AG04449 (cell line): ENCODE measurements at regions not wholly inside any gene's neighbourhood (a gene's known extent, or its start where the extent isn't known, plus 50 kb on each side); places are given as distances from the start of the nearest gene placed in this dataset.

Experiments used
- CTCF ChIA-PET: fragments of 350-600 bp; formaldehyde crosslinking; extraction: SDS; loops from one replicate; lab custom pipeline; 2021; ENCODE audit warnings: antibody characterized with exemption; lab: Yijun Ruan, JAX
- POLR2A ChIA-PET: fragments of 400-600, 350-600 bp; formaldehyde crosslinking; extraction: SDS; loops from one replicate; lab custom pipeline; 2020; ENCODE audit warnings: antibody characterized with exemption, inconsistent platforms; lab: Yijun Ruan, JAX
- DNase-seq: peaks from one replicate; pipeline ENCODE4 v3.0.0-alpha.2; 2010; ENCODE audit warnings: low read depth, low spot score
- H3K4me3 ChIP-seq: 2 replicates; pipeline ENCODE4 v1.5.1; 2011; ENCODE audit warnings: low read depth, mild to moderate bottlenecking, control low read depth, low read length
- CTCF ChIP-seq: IDR thresholded peaks from one replicate; pipeline ENCODE4 v1.5.1; 2011; ENCODE audit warnings: mild to moderate bottlenecking, moderate library complexity, low read length, control low read depth, inconsistent platforms; ENCODE audit not compliant: insufficient read depth; ENCODE audit errors: missing control alignments

- H3K4me3 ChIP-seq = no peak overlapping the region
- ChIA-PET CTCF (no interaction called here), POLR2A (no interaction called here)
- no peak for DNase-seq
- TF ChIP-seq CTCF = no peak
Observed at GRCh38 chr22:48342732-48343131, 1484.9 kb downstream of the BRD1 start.

- ChIA-PET POLR2A (no interaction called here), CTCF (no interaction called here)
- no peak for TF ChIP-seq CTCF
- DNase-seq = no peak
- no peak overlapping the region for H3K4me3 ChIP-seq
Observed at GRCh38 chr22:48342016-48342415, 1485.7 kb downstream of the BRD1 start.

- no peak overlapping the region for H3K4me3 ChIP-seq
- no peak for TF ChIP-seq CTCF
- DNase-seq = no peak
- CTCF ChIA-PET = no interaction called here
- POLR2A ChIA-PET = no interaction called here
Observed at GRCh38 chr22:48340727-48341709, 1486.7 kb downstream of the BRD1 start.

- no peak overlapping the region for H3K4me3 ChIP-seq
- CTCF ChIA-PET = no interaction called here
- no peak for TF ChIP-seq CTCF
- POLR2A ChIA-PET = no interaction called here
- DNase-seq = no peak
Observed at GRCh38 chr22:48340191-48340590, 1487.5 kb downstream of the BRD1 start.

GRCh38 chr22:48338793-48339705, 1488.6 kb downstream of the BRD1 start:
- DNase-seq = no peak
- ChIA-PET CTCF (no interaction called here), POLR2A (no interaction called here)
- no peak overlapping the region for H3K4me3 ChIP-seq
- TF ChIP-seq CTCF = no peak
